GM12864 (cell line): ENCODE measurements at regions not wholly inside any gene's neighbourhood (a gene's known extent, or its start where the extent isn't known, plus 50 kb on each side); places are given as distances from the start of the nearest gene placed in this dataset.

Experiments used
- DNase-seq: peaks from one replicate; pipeline ENCODE4 v3.0.0-alpha.2; 2011; ENCODE audit warnings: low read depth
- H3K4me3 ChIP-seq: 2 replicates; pipeline ENCODE4 v1.5.1; 2011; ENCODE audit warnings: mild to moderate bottlenecking, low read depth, low read length, control low read depth
- TF ChIP-seq, protein P1 (sequence below): IDR thresholded peaks from 2 replicates; pipeline ENCODE4 v1.5.1; 2011; ENCODE audit warnings: low read depth, mild to moderate bottlenecking, moderate library complexity, low read length, control low read depth, inconsistent platforms; ENCODE audit errors: missing control alignments

DNA sequence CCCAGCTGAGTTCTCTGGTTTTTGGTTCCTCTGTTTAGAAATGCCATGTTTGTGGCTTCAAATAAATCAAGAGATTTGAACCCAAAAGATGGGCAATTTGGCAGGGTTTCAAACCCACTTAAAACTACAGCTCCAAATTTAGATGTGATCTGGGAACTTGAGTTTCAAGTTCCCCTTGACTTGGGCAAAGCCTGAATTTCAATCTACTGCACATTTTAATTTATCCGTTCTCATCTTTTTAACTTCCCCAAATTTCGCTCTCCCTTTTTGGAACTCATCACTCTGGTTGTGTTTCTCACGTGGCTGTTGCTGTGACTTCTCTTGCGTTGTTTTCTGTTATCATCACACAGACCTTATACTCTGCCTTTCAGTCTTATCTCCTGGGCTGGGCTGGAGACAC, 230.9 kb downstream of the CDC5L start:
- TF ChIP-seq, protein P1, sequence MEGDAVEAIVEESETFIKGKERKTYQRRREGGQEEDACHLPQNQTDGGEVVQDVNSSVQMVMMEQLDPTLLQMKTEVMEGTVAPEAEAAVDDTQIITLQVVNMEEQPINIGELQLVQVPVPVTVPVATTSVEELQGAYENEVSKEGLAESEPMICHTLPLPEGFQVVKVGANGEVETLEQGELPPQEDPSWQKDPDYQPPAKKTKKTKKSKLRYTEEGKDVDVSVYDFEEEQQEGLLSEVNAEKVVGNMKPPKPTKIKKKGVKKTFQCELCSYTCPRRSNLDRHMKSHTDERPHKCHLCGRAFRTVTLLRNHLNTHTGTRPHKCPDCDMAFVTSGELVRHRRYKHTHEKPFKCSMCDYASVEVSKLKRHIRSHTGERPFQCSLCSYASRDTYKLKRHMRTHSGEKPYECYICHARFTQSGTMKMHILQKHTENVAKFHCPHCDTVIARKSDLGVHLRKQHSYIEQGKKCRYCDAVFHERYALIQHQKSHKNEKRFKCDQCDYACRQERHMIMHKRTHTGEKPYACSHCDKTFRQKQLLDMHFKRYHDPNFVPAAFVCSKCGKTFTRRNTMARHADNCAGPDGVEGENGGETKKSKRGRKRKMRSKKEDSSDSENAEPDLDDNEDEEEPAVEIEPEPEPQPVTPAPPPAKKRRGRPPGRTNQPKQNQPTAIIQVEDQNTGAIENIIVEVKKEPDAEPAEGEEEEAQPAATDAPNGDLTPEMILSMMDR = no peak
- no peak overlapping the region for H3K4me3 ChIP-seq
- DNase-seq = no peak

DNA sequence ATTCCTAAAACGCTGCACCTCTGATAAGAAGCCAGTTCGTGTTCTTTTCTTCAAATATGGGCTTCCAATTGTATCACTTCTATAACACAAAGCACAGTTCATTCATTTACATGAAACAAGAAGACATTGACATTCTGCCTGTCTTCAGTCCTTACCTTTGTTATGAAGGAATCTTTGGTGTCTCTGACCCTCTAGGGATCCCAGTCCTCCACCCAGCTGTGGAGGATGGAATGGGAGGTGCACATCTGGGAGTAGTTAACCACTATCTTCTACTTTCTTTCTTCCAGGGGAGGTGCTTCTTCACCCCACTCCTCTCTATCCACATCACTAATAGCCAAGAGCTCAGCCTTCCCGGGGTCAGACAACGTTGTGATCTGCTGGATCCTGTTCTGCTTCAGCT, 233.4 kb downstream of the CDC5L start:
- no peak for DNase-seq
- TF ChIP-seq, protein P1 = no peak
- H3K4me3 ChIP-seq = no peak overlapping the region

DNA sequence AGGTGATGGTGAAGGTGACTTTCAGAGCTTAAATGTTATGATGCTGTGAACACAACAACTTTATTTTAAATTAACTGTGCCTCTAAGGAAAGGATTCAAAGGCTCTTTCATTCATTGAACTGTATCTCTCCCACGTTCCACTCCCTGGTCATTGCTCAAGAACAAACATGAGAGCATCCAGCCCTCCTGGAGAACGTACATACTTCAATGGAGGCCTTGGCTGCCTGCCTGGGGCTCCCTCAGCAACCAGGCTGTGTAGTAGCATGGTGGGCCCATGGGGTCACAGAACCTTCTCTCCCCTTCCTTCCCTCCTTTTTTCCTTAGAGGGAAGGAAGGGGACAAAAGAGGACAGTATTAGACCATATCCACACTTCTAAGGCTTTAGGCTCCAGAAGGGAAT, 234.3 kb downstream of the CDC5L start:
- TF ChIP-seq, protein P1 = no peak
- no peak overlapping the region for H3K4me3 ChIP-seq
- DNase-seq = no peak

DNA sequence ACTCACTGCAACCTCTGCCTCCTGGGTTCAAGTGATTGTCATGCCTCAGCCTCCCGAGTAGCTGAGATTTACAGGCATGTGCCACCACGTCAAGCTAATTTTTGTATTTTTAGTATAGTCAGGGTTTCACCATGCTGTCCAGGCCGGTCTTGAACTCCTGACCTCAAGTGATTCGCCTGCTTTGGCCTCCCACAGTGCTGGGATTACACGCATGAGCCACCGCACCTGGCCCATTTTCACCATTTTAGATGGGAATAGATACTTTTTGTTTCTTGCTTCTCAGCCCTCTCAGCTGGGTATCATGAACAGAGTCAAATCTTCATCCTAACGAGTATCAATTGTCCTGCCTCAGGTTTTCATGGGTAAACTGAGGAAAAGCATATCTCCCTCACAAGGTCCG, 235.0 kb downstream of the CDC5L start:
- TF ChIP-seq, protein P1 = no peak
- H3K4me3 ChIP-seq = no peak overlapping the region
- no peak for DNase-seq

DNA sequence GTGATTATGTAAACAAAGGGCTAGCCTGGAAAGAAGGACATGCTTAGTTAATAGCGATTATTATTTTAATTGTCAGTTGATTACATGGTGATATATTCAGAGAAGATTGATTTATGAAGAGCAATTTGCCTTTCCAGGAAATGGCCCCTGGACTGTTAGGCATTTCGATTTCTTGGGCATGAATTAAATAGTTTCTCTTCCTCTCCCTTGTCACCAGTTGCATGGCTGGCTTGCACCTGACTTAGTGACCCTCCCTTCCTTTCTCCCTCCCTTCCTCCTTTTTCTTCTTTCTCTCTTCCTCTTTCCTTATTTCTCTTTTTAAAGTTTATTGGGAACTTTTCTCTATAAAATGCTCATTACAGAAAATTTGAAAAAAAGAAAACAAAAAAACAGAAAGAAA, 235.4 kb downstream of the CDC5L start:
- no peak overlapping the region for H3K4me3 ChIP-seq
- no peak for DNase-seq
- TF ChIP-seq, protein P1 = no peak

DNA sequence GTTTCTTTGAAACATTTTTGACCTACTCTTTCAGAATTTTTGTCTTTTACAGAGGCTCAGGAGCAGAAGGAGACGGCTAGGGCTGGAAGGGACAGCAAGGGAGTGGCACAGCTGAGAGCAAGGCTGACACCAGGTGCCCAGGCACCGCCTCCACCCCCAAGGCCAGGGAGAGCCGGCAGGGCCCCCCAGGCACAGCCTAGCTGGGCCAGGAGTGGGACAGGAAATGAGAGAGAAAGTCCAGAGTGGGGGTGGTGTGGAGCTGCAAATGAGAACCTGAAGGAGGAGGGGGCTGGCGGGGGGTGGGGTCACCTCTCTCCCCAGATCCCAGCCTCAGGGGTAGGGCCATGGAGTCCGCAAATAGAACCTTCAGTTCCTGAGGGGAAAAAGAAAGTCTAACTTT, 236.7 kb downstream of the CDC5L start:
- TF ChIP-seq, protein P1 = no peak
- H3K4me3 ChIP-seq = no peak overlapping the region
- DNase-seq = no peak

DNA sequence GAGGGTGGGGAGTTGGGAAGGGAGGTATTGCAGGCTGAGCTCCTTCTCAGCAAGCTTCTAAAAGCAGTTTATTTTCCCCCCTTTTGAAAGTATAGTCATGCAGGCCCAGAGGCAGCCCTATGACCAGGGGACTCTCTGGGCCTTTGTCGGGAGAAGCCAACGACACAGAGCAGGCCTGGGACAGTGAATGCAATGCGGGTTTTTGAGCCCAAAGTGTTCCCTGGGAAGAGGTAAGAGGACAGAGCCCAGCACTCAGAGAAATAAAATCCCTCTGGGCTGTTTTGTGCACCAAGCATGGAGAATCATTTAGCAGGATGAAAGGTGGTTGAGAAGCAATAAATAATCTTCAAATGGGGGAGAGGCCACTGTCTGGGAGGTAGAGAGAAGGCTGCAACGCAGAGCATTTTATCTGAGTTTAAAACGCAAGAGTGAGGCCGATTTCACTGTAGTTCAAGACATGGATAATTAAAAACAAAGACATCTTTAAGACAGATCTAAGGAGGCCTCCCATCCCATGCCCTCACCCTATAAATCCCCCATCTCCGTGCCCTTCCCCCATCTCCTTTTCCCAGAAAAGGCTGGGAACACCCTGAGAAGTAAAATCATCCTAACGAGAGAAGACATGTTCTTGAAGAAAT, 237.5 kb downstream of the CDC5L start:
- TF ChIP-seq, protein P1 = no peak
- DNase-seq = no peak

More for the DNA sequence above, 237.5 kb downstream of the CDC5L start:
- H3K4me3 ChIP-seq = no peak overlapping the region
